HG03575 (cell line): ENCODE measurements at regions not wholly inside any gene's neighbourhood (a gene's known extent, or its start where the extent isn't known, plus 50 kb on each side); places are given as distances from the start of the nearest gene placed in this dataset.
"Not testable (repeated sequence)": the region's sequence is repeated elsewhere in the genome, so short reads cannot be mapped to it uniquely, and the experiment has no call there.

Experiments
- ATAC-seq: cut with Tn5 transposase; IDR thresholded peaks from one replicate; pipeline ENCODE4 v1.9.1; 2021; ENCODE audit not compliant: unreplicated experiment, insufficient number of reproducible peaks, low FRiP score; ENCODE audit errors: extremely low read depth

- not testable (repeated sequence) for ATAC-seq
Observed at GRCh38 chr2:37722971-37723370, 51.5 kb upstream of the CDC42EP3 start.

- no peak for ATAC-seq
Observed at GRCh38 chr2:37730037-37730818, 58.8 kb upstream of the CDC42EP3 start.

GRCh38 chr2:37732412-37732811, 61.0 kb upstream of the CDC42EP3 start:
- not testable (repeated sequence) for ATAC-seq

- no peak for ATAC-seq
Observed at GRCh38 chr2:37733251-37733650, 61.8 kb upstream of the CDC42EP3 start.

- ATAC-seq = not testable (repeated sequence)
Observed at GRCh38 chr2:37733955-37734354, 62.5 kb upstream of the CDC42EP3 start.

GRCh38 chr2:37734891-37735523, 63.6 kb upstream of the CDC42EP3 start:
- ATAC-seq = not testable (repeated sequence)

- ATAC-seq = not testable (repeated sequence)
Observed at GRCh38 chr2:37735524-37735910, 64.1 kb upstream of the CDC42EP3 start.

- ATAC-seq = no peak
Observed at GRCh38 chr2:37737507-37737906, 66.1 kb upstream of the CDC42EP3 start.

GRCh38 chr2:37738266-37738885, 66.9 kb upstream of the CDC42EP3 start:
- no peak for ATAC-seq

- no peak for ATAC-seq
Observed at GRCh38 chr2:37739153-37739552, 67.7 kb upstream of the CDC42EP3 start.

- ATAC-seq = no peak
Observed at GRCh38 chr2:37740164-37740739, 68.8 kb upstream of the CDC42EP3 start.

GRCh38 chr2:37742286-37742685, 70.8 kb upstream of the CDC42EP3 start:
- ATAC-seq = no peak

GRCh38 chr2:37744010-37744409, 72.6 kb upstream of the CDC42EP3 start:
- ATAC-seq = no peak

GRCh38 chr2:37744961-37745360, 73.5 kb upstream of the CDC42EP3 start:
- ATAC-seq = not testable (repeated sequence)

GRCh38 chr2:37746011-37746410, 74.6 kb upstream of the CDC42EP3 start:
- ATAC-seq = not testable (repeated sequence)

- ATAC-seq = no peak
Observed at GRCh38 chr2:37746883-37747282, 75.4 kb upstream of the CDC42EP3 start.

GRCh38 chr2:37748541-37748940, 77.1 kb upstream of the CDC42EP3 start:
- no peak for ATAC-seq

- ATAC-seq = not testable (repeated sequence)
Observed at GRCh38 chr2:37750286-37750685, 78.8 kb upstream of the CDC42EP3 start.

- no peak for ATAC-seq
Observed at GRCh38 chr2:37752766-37753165, 81.3 kb upstream of the CDC42EP3 start.

- ATAC-seq = no peak
Observed at GRCh38 chr2:37753758-37754157, 82.3 kb upstream of the CDC42EP3 start.
